ENCODE measurements at regions not wholly inside any gene's neighbourhood (a gene's known extent, or its start where the extent isn't known, plus 50 kb on each side); places are given as distances from the start of the nearest gene placed in this dataset.
"Not testable (repeated sequence)": the region's sequence is repeated elsewhere in the genome, so short reads cannot be mapped to it uniquely, and the experiment has no call there.

DNA sequence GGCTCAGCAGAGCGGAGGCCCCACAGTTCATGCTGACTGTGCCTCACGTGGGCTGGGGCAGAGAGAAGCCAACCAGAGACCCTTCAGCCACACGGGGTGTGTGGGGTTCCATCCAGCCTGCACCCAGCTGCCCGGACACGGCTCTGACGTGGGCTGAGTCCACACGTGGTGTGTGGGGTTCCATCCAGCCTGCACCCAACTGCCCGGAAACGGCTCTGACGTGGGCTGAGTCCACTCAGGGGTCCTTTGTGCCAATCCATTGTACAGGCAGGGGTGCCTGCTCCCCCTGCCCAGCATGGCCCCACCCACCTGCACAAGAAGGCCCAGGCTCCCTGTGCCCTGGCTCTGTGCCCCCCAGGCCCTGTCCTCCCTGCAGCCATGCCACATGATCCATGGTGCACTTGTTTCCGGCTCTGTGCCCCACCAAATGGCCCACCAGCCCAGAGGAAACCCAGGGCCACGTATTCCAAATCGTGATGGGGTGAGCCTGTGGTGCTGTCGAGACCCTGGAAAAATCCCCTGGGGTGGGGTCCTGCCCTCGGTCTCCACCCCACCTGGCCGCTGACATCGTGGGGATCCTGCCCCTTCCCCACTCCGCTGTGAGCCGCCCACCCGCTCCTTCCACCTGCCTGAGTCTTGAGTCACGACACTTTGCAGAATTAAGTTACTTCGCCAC lies 99.3 kb upstream of the SFSWAP start:
- DNase-seq: no peak

DNA sequence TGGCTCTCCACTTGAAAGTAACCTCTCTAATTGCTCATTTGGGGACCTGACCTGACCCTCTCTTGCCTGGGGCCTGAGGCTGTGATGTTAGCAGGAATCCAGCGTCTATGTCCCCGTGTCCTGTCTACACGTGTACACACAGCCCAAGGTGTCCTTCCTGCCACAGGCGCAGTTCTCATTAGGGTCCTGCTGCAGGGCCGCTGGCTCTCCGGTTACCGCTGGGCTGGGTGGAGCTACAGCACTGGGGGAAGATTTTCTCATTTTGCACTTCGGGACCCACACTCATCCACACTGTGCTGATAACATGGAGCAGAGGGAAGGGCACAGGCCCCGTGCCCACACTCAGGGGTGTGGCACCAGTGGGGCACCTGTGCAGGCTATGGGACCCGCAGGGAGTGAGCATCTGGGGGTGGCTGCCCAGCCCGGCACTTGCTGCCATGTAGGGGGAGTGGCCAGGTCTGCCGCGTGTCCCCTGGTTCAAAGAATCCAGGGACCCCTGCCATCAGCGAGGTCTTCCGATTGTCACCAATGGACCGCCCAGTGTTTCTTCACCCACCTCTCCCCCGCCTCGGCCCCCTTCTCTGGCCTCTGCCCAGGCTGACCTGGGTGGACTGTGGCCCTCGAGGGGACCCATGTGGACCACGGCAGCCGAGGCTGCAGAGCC lies 98.7 kb upstream of the SFSWAP start:
- DNase-seq: no peak

DNA sequence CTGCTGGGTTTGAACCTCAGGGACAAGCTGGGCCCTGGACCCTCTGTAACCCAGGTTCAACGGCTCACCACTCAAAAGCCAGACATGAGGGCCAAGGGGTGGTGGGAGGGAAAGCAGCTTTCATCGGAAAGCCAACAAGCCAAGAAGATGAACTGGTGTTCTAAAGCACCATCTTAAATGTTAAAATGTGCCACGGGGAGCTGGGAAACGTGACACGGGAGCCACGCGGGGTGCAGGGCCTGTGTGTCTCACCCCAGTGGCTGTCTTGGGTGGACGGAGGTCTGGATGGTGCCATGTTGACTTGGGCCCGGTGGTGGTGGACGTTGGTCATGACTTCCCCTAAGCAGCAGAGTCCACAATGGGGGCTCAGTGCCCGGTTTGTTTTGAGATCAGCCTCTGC lies 97.7 kb upstream of the SFSWAP start:
- no peak for DNase-seq

DNA sequence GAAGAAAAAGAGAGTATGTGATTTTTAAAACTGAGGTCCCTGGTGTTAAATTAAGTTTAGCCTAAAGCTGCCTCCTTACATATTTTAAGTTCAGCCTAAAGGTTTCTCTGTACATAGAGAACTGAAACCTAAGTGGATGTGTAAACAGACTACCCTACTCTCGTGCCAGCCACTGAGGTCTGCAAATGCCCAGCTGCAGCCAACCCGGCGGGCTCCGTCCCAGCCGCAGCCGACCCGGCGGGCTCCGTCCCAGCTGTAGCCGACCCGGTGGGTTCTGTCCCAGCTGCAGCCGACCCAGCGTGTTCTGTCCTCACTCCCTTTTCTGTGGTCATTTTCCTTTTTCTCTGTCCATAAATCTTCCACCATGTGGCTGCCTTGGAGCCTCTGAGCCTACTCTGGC lies 97.2 kb upstream of the SFSWAP start:
- DNase-seq: no peak

DNA sequence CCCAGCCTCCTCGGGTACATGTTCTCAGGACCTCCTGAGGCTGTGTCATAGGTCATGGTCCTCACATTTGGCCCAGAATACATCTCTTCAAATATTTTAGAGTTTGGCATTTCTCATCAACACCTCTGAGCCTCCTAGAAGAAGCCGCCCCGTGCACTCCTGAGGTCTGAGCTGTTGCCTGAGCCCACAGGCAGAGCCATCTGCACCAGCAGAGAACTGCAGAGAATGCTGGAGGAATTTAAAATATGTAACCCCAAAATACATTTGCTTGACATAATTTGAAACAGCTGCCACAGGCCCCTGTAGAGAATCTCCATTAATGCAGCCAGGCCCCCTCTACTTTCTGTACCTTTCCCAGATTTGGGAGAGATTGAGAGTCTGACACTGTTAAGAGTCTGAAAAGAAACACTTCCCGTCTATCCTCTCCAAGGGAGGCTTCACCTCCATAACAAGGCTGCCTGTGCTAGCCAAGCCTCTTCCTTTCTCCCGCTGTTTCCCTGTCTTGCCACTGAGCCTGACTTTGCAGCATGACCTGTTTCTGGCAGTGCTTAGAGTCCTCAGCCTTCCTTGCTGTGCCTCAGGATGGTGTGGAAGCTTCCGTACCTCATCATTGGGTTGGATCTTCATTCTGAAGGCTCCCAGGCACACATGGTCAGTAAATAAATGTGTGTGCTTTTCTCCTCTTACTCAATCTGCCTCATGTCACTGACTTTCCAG lies 95.4 kb upstream of the SFSWAP start:
- no peak for DNase-seq

DNA sequence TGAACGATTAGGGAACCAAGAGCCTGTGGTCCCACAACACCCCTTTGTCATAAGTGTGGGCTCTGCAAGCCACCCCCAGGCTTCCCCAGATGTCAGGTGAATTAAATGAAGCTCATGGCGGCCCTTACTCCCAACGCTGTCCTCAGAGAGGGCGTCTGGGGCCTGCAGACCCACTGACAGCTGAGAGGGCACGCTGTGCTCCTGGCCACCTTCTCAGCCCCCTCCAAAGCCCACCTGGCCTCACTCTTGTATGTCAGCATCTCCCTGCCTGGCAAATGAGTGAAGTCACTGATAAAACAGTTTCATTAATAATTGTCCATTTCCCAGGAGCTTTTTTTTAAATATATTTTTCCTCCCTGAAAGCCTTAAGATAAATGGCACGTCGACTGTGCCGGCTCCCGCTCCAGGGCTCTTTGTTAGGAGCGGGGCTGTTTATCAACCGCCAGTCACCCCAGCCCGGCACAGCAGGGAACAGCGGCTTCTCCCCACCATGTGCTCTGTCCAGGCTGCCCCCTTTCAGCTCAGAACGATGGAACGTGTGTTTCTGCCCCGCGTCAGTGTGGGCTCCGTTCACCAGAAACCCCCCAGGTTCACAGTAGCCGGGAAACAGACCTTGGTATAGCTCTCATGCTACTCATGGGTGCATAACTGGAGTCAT lies 94.7 kb upstream of the SFSWAP start:
- DNase-seq: no peak

DNA sequence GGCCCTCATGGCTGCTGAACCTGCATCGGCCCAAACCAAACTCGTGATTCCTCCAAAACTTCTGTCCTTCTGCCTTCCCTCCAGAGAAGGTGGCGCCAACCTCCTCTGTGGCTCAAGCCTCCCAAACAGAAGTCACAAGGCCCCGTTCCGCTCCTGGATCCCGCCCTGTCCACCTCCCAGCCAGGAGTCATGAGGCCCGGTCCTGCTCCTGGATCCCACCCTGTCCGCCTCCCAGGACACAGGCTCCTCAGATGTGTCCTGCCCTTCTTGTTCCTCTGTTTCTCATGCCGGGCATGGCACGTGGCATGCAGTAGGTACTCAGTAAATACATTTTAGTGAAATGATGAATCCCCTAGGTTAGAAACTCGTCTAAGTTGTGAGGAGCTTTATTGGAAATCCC lies 94.2 kb upstream of the SFSWAP start:
- DNase-seq: no peak

DNA sequence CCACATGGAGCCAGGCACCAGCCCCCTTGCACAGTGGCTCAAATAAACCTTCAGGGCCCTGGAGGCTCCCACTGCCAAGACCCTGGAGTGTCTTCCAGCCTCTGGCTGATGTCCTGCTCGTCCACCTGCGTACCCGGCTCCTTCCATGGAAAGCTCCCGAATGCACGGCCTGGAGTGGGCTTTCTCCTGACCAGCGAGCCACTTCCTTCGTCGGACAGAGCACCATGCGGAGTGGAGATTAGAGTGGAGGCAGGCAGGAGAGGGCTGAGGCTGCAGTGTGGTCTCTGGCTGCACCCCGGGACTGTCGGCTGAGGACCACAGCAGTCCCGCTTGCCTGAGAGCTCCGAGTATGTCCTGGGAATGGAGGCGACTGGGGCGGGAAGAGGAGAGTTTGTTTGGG lies 93.7 kb upstream of the SFSWAP start:
- DNase-seq: no peak

DNA sequence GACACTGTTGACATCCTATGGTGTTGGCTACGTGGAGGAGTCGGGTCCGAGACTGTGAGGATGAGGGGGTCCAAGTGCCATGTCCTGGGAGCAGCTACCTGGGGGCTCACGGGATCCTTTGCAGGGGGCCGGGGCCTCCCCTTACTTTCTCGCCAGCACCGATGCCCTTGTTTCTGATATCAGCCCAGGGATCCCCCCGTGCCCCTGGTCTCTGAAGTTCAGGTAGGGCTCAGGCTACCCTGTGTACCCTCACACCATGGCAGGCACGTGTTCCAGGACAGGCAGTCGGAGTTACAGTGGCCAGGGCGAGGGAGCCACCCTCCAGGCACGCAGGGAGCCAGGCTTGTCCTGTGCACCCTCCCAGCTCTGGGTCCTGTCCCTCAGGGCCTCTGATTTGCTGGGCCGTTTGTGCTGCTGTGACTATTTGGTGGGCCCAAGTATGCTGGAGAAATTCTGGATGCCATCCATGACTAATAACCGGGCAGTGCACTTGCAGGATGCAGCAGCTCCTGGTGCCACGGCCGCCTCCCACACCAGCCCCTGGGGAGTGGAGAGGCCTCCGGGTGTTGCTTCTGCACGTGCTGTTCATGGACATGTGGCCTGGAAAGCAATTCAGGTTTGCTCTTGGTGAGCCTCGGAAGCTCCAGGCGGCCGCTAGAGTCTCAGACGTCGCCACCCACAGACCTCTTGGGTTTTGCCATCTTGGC lies 93.1 kb upstream of the SFSWAP start:
- DNase-seq: no peak

DNA sequence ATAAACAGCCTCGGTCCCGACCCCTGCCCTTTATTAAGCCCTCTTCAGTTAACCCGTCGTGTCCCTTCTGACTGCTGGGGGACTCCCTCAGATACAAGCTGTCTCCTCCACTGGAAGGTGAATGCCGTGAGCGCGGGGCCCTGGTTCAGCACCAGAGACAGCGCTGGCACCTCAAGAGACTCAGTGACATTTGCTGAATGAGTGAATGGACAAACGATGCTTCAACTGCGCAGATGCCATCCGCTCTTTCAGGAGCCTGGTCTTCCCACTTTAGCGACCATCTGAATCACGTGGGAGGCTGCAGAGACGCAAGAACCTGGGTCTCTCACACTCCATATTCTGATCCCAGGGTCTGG lies 92.6 kb upstream of the SFSWAP start:
- no peak for DNase-seq

DNA sequence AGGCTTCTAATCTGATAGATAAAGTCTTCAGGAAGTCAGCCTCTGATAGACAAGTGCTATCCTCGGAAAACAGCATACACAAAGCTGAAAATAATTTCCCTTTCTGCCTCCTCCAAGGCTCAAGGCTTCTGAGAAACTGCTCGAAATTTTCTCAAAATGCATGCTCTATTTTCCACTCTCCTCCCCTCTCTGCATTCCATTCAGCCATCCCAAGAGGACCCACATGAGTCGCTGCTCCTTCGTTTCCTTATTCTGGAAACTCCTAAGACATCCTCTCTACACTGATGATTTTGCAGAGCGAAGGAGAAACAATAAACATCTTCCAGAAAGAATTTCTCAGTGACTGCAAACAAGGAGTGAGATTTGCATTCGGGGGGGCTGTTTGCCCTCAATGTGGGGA lies 92.2 kb upstream of the SFSWAP start:
- no peak for DNase-seq

DNA sequence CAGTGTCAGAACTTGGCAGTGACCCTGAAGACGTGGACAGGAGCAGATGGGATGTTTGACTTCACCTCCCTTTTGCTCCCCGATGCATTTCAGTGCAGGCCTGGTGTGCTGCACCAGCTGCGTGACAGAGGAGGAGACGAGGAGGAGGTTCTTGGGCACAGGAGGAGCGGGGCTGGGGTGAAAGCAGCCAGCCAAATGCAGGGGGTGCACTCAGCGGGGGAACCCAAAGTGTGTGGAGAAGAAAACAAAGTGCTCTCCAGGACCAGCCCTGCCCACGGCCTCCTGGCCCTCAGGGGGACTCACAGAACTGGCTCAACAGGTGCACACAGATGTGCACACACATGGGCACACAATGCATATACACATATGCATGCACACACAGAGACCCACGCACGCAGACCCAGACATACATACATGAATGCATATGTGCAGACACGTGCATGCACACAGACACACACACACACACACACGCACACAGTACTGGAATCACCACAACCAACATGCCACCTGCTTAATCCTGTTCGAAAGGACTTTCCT lies 91.7 kb upstream of the SFSWAP start:
- no peak for DNase-seq

DNA sequence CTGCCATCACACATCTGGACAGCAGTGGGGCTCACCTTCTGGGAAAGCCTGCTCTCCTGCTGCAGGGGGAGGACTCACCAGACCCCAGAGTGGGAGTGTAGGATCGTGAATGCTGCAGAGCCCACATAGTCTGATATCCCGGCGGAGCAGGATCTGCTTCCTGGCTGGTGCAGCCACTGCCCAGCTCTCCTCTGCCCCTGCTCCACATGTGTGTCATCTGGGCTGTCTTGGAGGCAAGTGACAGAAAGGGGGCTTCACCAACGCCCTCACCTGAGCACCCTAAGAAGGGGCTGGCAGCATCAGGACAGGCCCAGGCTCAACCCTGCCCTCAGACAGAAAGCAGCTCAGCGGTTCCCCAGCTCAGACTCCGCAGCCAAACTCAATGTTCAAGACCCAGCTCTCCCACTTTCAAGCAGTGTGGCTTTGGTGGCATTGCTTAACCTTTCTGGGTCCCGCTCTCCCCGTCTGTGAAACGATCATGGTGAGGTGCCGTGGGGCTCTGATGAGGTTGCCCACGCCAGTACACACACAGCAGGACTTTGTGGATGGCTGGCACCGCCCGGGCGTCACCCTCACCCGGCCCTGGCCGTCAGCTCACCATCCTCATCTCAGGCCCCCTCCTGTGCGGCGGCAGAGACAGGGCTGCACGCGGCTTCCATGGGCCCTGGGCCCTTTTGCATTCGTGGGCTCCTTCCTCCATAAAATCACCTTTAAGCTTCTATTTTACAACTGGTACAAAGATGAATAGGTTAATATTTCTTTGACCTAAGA lies 91.0 kb upstream of the SFSWAP start:
- DNase-seq: no peak

DNA sequence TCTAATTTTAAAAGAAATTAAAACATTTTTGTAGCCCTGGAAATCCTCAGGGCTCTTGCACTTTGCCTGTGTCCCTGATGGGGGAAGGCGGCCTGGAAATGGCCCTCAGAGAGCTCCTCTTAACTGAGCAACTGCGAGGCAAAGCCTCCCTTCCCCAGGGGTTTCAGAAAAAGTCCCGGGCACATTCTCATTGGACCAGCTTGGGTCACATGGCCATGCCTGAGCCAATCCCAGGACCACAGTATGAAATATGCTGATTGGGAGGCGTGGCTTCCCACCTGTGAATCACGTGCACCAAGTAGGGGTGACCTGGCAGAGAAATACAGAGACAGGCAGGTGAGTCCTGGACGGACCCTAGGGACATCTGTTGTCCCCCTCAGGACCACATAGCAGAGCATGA lies 90.4 kb upstream of the SFSWAP start:
- DNase-seq: no peak

DNA sequence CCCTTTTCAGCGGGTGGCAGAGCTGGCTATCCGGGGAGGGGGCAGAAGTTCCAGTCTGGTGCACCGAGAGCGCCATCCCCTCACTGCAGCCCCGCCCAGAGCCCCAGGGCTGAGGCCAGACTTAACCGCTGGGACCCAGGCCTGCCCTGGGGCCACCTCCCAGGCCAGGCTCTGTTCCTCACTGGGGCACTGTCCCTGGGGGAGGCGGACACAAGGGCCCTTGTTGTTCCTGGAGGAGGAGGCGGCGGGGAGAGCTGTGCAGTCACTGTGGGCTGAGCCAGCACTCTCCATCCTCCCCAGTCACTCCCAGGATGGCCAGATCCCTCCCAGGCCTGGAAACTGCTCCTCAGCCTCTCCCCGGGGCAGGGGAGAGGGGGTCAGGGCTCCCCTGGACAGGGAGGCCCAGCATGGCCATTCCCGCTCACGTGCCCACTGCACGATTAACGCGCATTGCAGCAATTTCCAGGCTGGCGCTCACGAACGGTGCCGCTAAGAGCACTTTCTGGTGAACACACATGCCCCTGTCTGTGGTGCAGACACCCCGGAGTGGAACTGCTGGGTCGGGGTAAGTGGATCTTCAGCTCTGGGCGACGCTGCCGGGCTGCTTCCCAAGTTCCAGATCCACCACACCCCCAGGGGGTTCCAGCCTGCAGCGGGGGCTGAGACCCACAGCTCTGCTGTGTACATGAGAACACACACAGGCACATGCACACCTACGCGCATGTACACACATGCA lies 89.8 kb upstream of the SFSWAP start:
- DNase-seq: no peak

DNA sequence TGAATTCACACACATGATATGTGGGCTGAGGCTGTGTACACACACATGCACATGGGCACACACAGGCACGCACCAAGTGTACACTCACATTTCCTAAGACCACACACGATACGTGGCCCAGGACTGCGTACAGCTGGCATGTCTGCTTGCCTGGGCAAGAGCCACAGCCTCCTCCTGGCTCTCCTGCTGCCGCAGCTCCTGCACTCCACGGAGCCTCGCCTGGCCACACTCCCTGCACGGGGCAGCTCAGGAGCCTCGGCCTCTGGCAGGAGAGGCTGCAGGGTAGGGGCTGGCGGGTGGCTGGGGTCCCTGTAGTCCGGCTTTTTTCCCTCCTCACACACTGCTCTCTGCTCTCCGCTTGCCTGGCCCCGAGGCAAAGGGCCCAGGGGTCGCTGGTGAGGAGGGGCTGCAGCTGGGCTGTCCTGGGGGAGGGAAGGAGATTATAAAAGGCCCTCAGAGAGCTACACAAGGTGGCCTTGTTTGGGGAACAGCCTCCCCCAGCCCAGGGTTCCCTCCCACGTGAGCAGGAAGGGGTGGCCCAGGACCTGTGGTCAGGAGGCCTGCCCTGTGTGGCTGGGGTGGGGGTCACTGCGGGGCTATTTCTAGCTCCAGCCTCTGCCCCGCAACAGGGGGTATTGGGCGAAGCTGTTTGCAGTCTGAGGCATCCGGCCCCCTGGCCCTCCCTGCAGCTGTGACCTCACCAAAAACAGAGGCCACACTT lies 89.0 kb upstream of the SFSWAP start:
- DNase-seq: no peak

DNA sequence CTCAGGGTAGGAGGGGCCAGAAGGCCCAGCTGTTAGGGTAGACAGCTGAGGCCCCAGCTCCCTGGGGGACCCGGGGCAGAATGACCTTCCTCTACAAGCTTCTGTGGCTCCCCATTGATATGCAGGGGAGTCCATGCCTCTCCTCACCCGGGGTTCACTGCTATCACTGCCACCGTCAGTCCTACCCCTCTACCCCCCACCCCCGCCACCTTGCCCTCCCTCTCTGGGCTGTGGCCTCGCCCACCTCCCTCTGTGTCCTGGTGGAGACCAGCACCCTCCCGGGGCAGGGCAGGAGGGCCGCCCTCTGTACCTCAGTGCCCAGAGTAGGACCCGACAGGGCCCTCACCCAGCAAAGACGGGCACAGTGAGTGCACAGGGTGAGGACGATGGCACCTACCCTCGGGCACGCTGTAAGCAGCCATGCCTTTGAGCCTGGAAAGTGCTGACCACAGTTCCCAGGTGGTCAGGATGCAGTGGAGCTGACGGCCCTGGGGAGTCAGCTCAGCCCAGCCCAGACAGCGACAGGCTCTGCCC lies 88.4 kb upstream of the SFSWAP start:
- no peak for DNase-seq

DNA sequence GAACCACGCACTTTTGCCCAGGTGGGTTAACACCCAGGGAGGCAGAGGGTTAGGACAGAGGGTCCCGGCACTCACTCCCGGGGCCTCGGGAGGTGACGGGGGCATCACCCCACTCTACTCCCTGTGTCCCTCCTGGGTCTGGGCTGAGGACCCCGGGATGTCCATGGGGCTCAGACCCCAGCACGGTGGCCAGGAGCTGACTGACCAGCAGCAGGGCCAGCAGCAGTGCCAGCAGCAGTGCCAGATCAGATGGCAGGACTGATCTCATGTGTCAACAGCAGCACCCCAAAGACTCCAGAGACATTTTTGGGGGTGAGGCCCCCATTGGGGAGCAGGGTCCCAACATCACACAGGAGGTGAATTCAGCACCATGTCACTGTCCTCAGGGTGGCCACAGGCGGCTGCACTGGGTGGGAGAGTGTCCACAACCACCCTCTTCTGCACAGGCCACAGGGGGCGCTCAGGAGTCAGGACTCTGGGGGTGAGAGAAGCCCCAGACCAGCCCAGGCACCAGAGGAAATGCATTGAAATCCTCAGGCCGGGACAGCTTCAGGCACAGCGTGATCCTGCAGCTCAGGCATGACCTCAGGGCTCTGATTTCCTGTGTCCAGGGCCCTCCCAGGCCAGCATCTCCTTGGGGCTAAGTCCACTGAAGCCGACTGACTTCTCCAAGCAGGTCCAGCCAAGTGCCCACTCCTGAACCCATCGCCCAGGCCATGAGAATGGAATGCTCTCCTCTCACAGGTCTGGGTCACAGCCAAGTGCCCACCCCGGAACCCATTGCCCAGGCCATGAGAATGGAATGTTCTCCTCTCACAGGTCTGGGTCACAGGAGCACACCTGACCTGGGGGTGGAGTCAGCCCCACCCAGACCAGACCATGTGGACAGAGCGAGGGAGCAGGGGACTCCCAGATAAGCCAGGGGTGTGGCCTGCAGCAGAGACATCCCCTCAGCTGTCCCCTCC lies 87.2 kb upstream of the SFSWAP start:
- not testable (repeated sequence) for DNase-seq

DNA sequence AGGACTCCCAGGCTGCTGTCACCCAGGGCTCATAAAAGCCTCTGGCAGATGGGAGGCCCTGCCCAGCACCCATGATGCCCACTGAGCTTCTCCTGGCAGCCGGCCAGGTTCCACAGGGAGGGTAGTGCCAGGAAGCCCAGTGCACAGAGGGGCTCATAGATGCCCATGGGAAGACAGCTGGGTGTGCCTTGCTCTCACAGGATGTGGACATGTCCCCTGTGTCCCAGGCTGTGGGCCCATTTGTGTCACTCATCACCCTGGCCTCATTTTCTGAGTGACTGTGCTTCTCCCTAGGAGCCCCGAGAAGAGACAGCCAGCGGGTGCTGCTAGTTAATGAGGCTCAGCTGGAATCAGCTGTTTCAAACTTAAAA lies 86.5 kb upstream of the SFSWAP start:
- DNase-seq: not testable (repeated sequence)

Measured in COR-L47 (cell line).